Endothelial cell of umbilical vein (primary cell): ENCODE measurements at regions not wholly inside any gene's neighbourhood (a gene's known extent, or its start where the extent isn't known, plus 50 kb on each side); places are given as distances from the start of the nearest gene placed in this dataset.

Experiments used
- BruUV-seq: library from RNA; stranded (reverse); fragments of 400-500 nt; replicated peaks from 2 replicates; lab custom pipeline; 2021; lab: Mats Ljungman, UMichigan
- CTCF ChIA-PET: fragments of 300-600, 350-600 bp; sonication (Branson Sonifier 250); formaldehyde crosslinking; loops from one replicate; lab custom pipeline; 2021; ENCODE audit warnings: antibody characterized with exemption, inconsistent platforms; lab: Charles Lee
- POLR2A ChIA-PET: fragments of 300-600, 350-600 bp; sonication (Branson Sonifier 250); formaldehyde crosslinking; loops from one replicate; lab custom pipeline; 2021; ENCODE audit warnings: antibody characterized with exemption, inconsistent platforms; lab: Charles Lee
- DNase-seq: peaks from one replicate; pipeline ENCODE4 v3.0.0-alpha.2; 2011; ENCODE audit warnings: low read depth, low spot score
- FAIRE-seq: peaks from 2 replicates; lab custom pipeline; 2011; peaks lifted over from hg19 to GRCh38; lab: Jason Lieb, UNC
- H2AFZ ChIP-seq: 2 replicates; pipeline ENCODE4 v1.6.0; 2012; ENCODE audit warnings: low read depth, low read length, control low read depth, inconsistent platforms
- H3K27ac ChIP-seq: 2 replicates; pipeline ENCODE4 v1.5.1; 2011; ENCODE audit warnings: low read depth, mild to moderate bottlenecking, control low read depth, low read length, moderate library complexity; ENCODE audit not compliant: insufficient read depth
- H3K27me3 ChIP-seq, 2 experiments: 2 replicates each; pipeline versions ENCODE4 v1.6.0 to v1.6.1; 2011; ENCODE audit warnings: low read length in 2 of 2, mixed read lengths in 1 of 2; ENCODE audit not compliant: control insufficient read depth in 2 of 2, insufficient read depth in 2 of 2
- H3K36me3 ChIP-seq, 2 experiments: 2 replicates in 1 of 2; 3 replicates in 1 of 2; pipeline ENCODE4 v1.5.1; 2011; ENCODE audit warnings: low read length in 2 of 2, mild to moderate bottlenecking in 1 of 2, moderate library complexity in 1 of 2; ENCODE audit not compliant: control insufficient read depth in 2 of 2, insufficient read depth in 2 of 2; ENCODE audit errors: extremely low read depth in 1 of 2
- H3K4me1 ChIP-seq: 3 replicates; pipeline ENCODE4 v1.5.1; 2011; ENCODE audit warnings: mild to moderate bottlenecking, low read length; ENCODE audit not compliant: control insufficient read depth, insufficient read depth; ENCODE audit errors: extremely low read depth
- H3K4me2 ChIP-seq: 2 replicates; pipeline ENCODE4 v1.6.1; 2011; ENCODE audit warnings: low read length, control low read depth, mixed read lengths; ENCODE audit not compliant: insufficient read depth
- H3K4me3 ChIP-seq, 3 experiments: fragments of 200-600 bp in 1 of 3; sonication (generic), shearing (Covaris generic) in 1 of 3; replicated peaks in 1 of 3; 2 replicates each; pipeline ENCODE4 v1.5.1; 2011 to 2016; ENCODE audit warnings: control low read depth in 3 of 3, low read length in 3 of 3, mild to moderate bottlenecking in 2 of 3, inconsistent platforms in 1 of 3, low read depth in 1 of 3, moderate library complexity in 1 of 3; ENCODE audit not compliant: insufficient read depth in 1 of 3
- H3K79me2 ChIP-seq: 2 replicates; pipeline ENCODE4 v1.6.0; 2012; ENCODE audit warnings: low read length, inconsistent platforms; ENCODE audit not compliant: control insufficient read depth, insufficient read depth
- H3K9ac ChIP-seq: replicated peaks from 2 replicates; pipeline ENCODE3; 2011; ENCODE audit warnings: low read length, control low read depth; ENCODE audit not compliant: insufficient read depth; ENCODE audit errors: extremely low read depth
- H3K9me1 ChIP-seq: replicated peaks from 3 replicates; pipeline ENCODE4 v1.6.0; 2011; ENCODE audit warnings: mild to moderate bottlenecking, low read length; ENCODE audit not compliant: control insufficient read depth, insufficient read depth; ENCODE audit errors: extremely low read depth
- H3K9me3 ChIP-seq: replicated peaks from 2 replicates; pipeline ENCODE4 v1.5.1; 2012; ENCODE audit warnings: low read length, inconsistent platforms; ENCODE audit not compliant: control insufficient read depth, insufficient read depth
- H4K20me1 ChIP-seq: replicated peaks from 2 replicates; pipeline ENCODE3; 2011; ENCODE audit warnings: mild to moderate bottlenecking, low read length; ENCODE audit not compliant: control insufficient read depth, insufficient read depth; ENCODE audit errors: extremely low read depth
- EZH2 ChIP-seq: IDR thresholded peaks from 2 replicates; pipeline ENCODE4 v1.6.1; 2012; ENCODE audit warnings: borderline replicate concordance, low read depth, mild to moderate bottlenecking, moderate library complexity, low read length, inconsistent platforms; ENCODE audit not compliant: severe bottlenecking
- MYC ChIP-seq: IDR thresholded peaks from one replicate; pipeline ENCODE4 v1.6.1; 2011; ENCODE audit warnings: mild to moderate bottlenecking, low read depth, low read length
- POLR2A ChIP-seq: IDR thresholded peaks from 2 replicates; pipeline ENCODE4 v1.6.1; 2012; ENCODE audit warnings: low read depth, mild to moderate bottlenecking, control low read depth, low read length
- dilution Hi-C: fragments of 300-500 bp; cut with MboI; formaldehyde crosslinking; loops from one replicate; pipeline ENCODE4 v1.15.0; 2019; ENCODE audit warnings: low sequenced_read_pairs; ENCODE audit not compliant: extremely low pct_ligation_motif_present
- intact Hi-C: fragments of 100-400 bp; cut with micrococcal nuclease; formaldehyde crosslinking; loops from one replicate; pipeline ENCODE4 v1.10.0; 2022
- TF ChIP-seq, protein P1 (sequence below): IDR thresholded peaks from 2 replicates; pipeline ENCODE4 v1.6.1; 2011; ENCODE audit not compliant: insufficient read depth, insufficient read length

DNA sequence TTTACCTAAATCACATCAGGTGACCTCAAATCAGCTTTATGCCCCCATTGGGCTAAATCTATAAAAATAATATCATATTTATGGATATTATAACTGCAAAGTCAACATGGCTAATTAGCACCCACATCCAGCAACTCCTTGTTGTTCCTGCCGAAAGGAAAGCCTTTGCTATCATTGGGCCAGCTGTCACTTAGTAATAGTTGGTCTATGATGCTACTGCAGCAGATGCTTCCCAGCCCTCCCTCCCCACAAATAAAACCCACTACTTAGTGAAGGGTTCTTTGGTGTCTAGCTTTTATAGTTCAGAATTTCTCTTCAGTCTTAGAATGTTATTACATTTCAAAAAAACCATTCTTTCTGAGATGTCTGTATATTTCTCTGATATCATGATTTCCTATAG is 116.9 kb upstream of the ENPEP start:
- H3K79me2 ChIP-seq, result no peaks in the 10 kb centered on the region
- DNase-seq (no peak), FAIRE-seq (no peak)
- POLR2A ChIA-PET, result no interaction called here
- H2AFZ ChIP-seq, result no peak overlapping the region
- no peaks in the 10 kb centered on the region for H3K9me1 ChIP-seq
- no peak for TF ChIP-seq EZH2
- no peak for TF ChIP-seq POLR2A
- TF ChIP-seq, protein P1, sequence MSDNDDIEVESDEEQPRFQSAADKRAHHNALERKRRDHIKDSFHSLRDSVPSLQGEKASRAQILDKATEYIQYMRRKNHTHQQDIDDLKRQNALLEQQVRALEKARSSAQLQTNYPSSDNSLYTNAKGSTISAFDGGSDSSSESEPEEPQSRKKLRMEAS, result no peak
- H3K9ac ChIP-seq, result no peak overlapping the region
- no peaks in the 10 kb centered on the region for H3K9me3 ChIP-seq
- CTCF ChIA-PET, result no interaction called here
- H4K20me1 ChIP-seq, result no peaks in the 10 kb centered on the region
- no TSS peak for BruUV-seq
- no peaks in the 10 kb centered on the region for H3K4me1 ChIP-seq
- H3K4me3 ChIP-seq, result no peak overlapping the region
- H3K4me2 ChIP-seq, result no peak overlapping the region
- dilution Hi-C loops, result no loop called here
- H3K36me3 ChIP-seq, result no peaks in the 10 kb centered on the region
- H3K27ac ChIP-seq, result no peak overlapping the region
- no peaks in the 10 kb centered on the region for H3K27me3 ChIP-seq
- intact Hi-C loops, result no loop called here

- Histone ChIP-seq H3K9me3 (no peaks in the 10 kb centered on the region), H3K4me3 (no peak overlapping the region), H3K4me2 (no peak overlapping the region), H2AFZ (no peak overlapping the region), H4K20me1 (no peaks in the 10 kb centered on the region), H3K4me1 (no peaks in the 10 kb centered on the region), H3K36me3 (no peaks in the 10 kb centered on the region), H3K9ac (no peak overlapping the region), H3K79me2 (no peaks in the 10 kb centered on the region), H3K27ac (no peak overlapping the region), H3K9me1 (no peaks in the 10 kb centered on the region), H3K27me3 (no peaks in the 10 kb centered on the region)
- POLR2A ChIA-PET, result no interaction called here
- no peak for FAIRE-seq
- BruUV-seq, result no TSS peak
- CTCF ChIA-PET, result no interaction called here
- intact Hi-C loops, result no loop called here
- DNase-seq, result no peak
- dilution Hi-C loops, result no loop called here
- TF ChIP-seq EZH2, result no peak
- TF ChIP-seq MYC, result no peak
Measured at GRCh38 chr4:110357521-110357920, 118.4 kb upstream of the ENPEP start.
